Loucy (cell line): ENCODE measurements at regions not wholly inside any gene's neighbourhood (a gene's known extent, or its start where the extent isn't known, plus 50 kb on each side); places are given as distances from the start of the nearest gene placed in this dataset.

Experiments
- H2AFZ ChIP-seq: fragments of 200-600 bp; sonication (generic); 2 replicates; pipeline ENCODE4 v1.6.0; 2016; ENCODE audit warnings: antibody characterized with exemption, mild to moderate bottlenecking, low read length, moderate library complexity
- H3F3A ChIP-seq: fragments of 200-600 bp; 2 replicates; pipeline ENCODE4 v1.6.0; 2016; ENCODE audit warnings: antibody characterized with exemption, low read depth, mild to moderate bottlenecking
- H3K27me3 ChIP-seq: fragments of 200-600 bp; sonication (generic); 2 replicates; pipeline ENCODE4 v1.6.1; 2014; ENCODE audit warnings: low read length, mild to moderate bottlenecking; ENCODE audit not compliant: insufficient read depth, poor library complexity, severe bottlenecking
- H3K36me3 ChIP-seq: fragments of 200-600 bp; sonication (generic); 2 replicates; pipeline ENCODE4 v1.6.1; 2016; ENCODE audit warnings: low read length; ENCODE audit not compliant: insufficient read depth
- H3K4me1 ChIP-seq: fragments of 200-600 bp; sonication (generic); 2 replicates; pipeline ENCODE4 v1.5.1; 2014; ENCODE audit warnings: low read length, mild to moderate bottlenecking; ENCODE audit not compliant: insufficient read depth, poor library complexity, severe bottlenecking
- H3K4me2 ChIP-seq: fragments of 200-600 bp; sonication (generic); 2 replicates; pipeline ENCODE4 v1.6.0; 2014; ENCODE audit warnings: antibody characterized with exemption, low read length, low read depth, mild to moderate bottlenecking; ENCODE audit not compliant: poor library complexity, severe bottlenecking
- H3K4me3 ChIP-seq: fragments of 200-600 bp; sonication (generic); 2 replicates; pipeline ENCODE4 v1.5.1; 2014; ENCODE audit warnings: low read length, mild to moderate bottlenecking, mixed read lengths; ENCODE audit not compliant: poor library complexity, severe bottlenecking
- H3K79me2 ChIP-seq: fragments of 200-600 bp; sonication (generic); 2 replicates; pipeline ENCODE4 v1.6.1; 2014; ENCODE audit warnings: low read length; ENCODE audit not compliant: insufficient read depth
- H3K9ac ChIP-seq: fragments of 200-600 bp; sonication (generic); 2 replicates; pipeline ENCODE4 v1.6.0; 2014; ENCODE audit warnings: mild to moderate bottlenecking, low read depth, low read length, moderate library complexity; ENCODE audit not compliant: poor library complexity, severe bottlenecking
- H3K9me2 ChIP-seq: fragments of 200-600 bp; sonication (generic); replicated peaks from 2 replicates; pipeline ENCODE4 v1.6.1; 2016; ENCODE audit warnings: low read depth, low read length, mixed read lengths
- H3K9me3 ChIP-seq: fragments of 200-600 bp; sonication (generic); 2 replicates; pipeline ENCODE4 v1.6.1; 2014; ENCODE audit warnings: mild to moderate bottlenecking, antibody characterized with exemption, low read length, low read depth; ENCODE audit not compliant: insufficient read depth
- H4K20me1 ChIP-seq: fragments of 200-600 bp; sonication (generic); 2 replicates; pipeline ENCODE4 v1.6.0; 2014; ENCODE audit warnings: antibody characterized with exemption, low read length, mild to moderate bottlenecking; ENCODE audit not compliant: insufficient read depth, poor library complexity, severe bottlenecking
- CTCF ChIP-seq: fragments of 200-600 bp; sonication (generic); conservative IDR thresholded peaks from 2 replicates; pipeline ENCODE4 v1.5.1; 2014; ENCODE audit warnings: mild to moderate bottlenecking, antibody characterized with exemption, low read length
- EZH2phosphoT487 ChIP-seq: fragments of 200-600 bp; IDR thresholded peaks from 2 replicates; pipeline ENCODE4 v1.6.1; 2018; ENCODE audit warnings: antibody characterized with exemption, mild to moderate bottlenecking, moderate library complexity, borderline replicate concordance

GRCh38 chr19:57053401-57053800 is 66.4 kb upstream of the USP29 start:
- H3K4me1 ChIP-seq = no peaks in the 10 kb centered on the region
- H4K20me1 ChIP-seq = no peaks in the 10 kb centered on the region
- no peaks in the 10 kb centered on the region for H3K9me2 ChIP-seq
- H3K79me2 ChIP-seq = no peaks in the 10 kb centered on the region
- TF ChIP-seq EZH2phosphoT487 (no peak), CTCF (no peak)
- H3K27me3 ChIP-seq = no peaks in the 10 kb centered on the region
- peaks cover 3% of the 10 kb centered on the region; the same call in 1 of the 2 replicates for H3K9me3 ChIP-seq
- no peak overlapping the region for H3K4me3 ChIP-seq
- no peaks in the 10 kb centered on the region for H3K36me3 ChIP-seq
- H3F3A ChIP-seq = no peaks in the 10 kb centered on the region
- H3K9ac ChIP-seq = no peak overlapping the region
- H3K4me2 ChIP-seq = no peak overlapping the region
- no peak overlapping the region for H2AFZ ChIP-seq

- H4K20me1 ChIP-seq = no peaks in the 10 kb centered on the region
- H3F3A ChIP-seq = no peaks in the 10 kb centered on the region
- H3K27me3 ChIP-seq = no peaks in the 10 kb centered on the region
- H3K4me1 ChIP-seq = no peaks in the 10 kb centered on the region
- H3K79me2 ChIP-seq = no peaks in the 10 kb centered on the region
- no peaks in the 10 kb centered on the region for H3K36me3 ChIP-seq
- H3K9me2 ChIP-seq = no peaks in the 10 kb centered on the region
- no peak overlapping the region for H3K4me2 ChIP-seq
- no peak overlapping the region for H2AFZ ChIP-seq
- no peaks in the 10 kb centered on the region; the same call in 1 of the 2 replicates for H3K9me3 ChIP-seq
- H3K4me3 ChIP-seq = no peak overlapping the region
- no peak for TF ChIP-seq EZH2phosphoT487
- TF ChIP-seq CTCF = no peak
- H3K9ac ChIP-seq = no peak overlapping the region
These were observed 63.8 kb upstream of the USP29 start for GRCh38 chr19:57055956-57056355.

GRCh38 chr19:57057036-57057686 is 62.6 kb upstream of the USP29 start:
- no peak for TF ChIP-seq CTCF
- TF ChIP-seq EZH2phosphoT487 = no peak
- no peaks in the 10 kb centered on the region; the same call in 1 of the 2 replicates for H3K9me3 ChIP-seq
- H4K20me1 ChIP-seq = no peaks in the 10 kb centered on the region

More at GRCh38 chr19:57057036-57057686, 62.6 kb upstream of the USP29 start:
- Histone ChIP-seq H3K4me2 (no peak overlapping the region), H3K36me3 (no peaks in the 10 kb centered on the region), H3K9me2 (no peaks in the 10 kb centered on the region), H3K9ac (no peak overlapping the region), H3F3A (no peaks in the 10 kb centered on the region), H3K27me3 (no peaks in the 10 kb centered on the region), H3K4me3 (no peak overlapping the region), H3K4me1 (no peaks in the 10 kb centered on the region), H2AFZ (no peak overlapping the region), H3K79me2 (no peaks in the 10 kb centered on the region)
